ENCODE measurements at regions not wholly inside any gene's neighbourhood (a gene's known extent, or its start where the extent isn't known, plus 50 kb on each side); places are given as distances from the start of the nearest gene placed in this dataset.

DNA sequence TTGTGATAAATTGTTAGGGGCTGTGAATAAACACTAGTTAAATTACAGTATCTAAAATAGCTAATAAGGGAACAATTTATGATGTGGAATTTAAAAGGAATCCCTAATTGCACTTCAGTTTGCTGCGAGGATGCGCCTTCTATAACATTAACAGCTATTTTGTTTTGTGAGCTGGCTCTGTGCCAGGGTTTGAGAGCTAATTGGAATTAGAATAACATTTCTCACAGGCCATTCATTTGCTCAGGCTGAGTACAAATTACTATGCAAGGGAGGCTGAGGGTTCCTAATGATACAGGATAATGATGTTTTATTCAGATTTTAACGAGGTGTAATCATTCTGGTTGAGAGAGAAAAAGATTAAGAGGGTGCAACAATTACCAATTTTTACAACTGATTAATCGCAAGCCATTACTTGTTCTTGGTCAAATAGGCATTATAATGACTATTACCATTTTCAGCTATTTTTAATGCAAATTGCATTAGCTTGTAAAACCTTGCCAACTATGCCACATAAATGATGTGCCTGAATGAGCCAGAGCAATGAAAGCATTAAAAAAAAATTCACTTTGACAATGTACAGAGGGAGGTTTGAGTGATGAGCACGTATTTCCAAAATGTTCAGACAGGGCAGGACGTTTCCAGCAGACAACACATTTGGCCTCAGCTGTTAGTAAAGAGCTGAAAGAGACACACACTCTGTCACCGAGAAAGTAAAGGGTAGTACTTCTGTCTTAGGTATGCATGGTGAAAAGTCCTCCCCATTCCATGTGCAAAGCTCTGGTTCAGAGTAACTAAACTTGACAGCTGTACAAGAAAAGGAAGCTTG, 576.5 kb downstream of the TLE1 start:
- TF ChIP-seq CTCF (IDR thresholded peaks at IDR 0.05) (no peak), EP300 (IDR thresholded peaks at IDR 0.05) (no peak), POLR2A (IDR thresholded peaks at IDR 0.05) (no peak), POLR2AphosphoS5 (IDR thresholded peaks at IDR 0.05) (no peak)

All from sigmoid colon (tissue), 4 donors.